ENCODE measurements at regions not wholly inside any gene's neighbourhood (a gene's known extent, or its start where the extent isn't known, plus 50 kb on each side); places are given as distances from the start of the nearest gene placed in this dataset.

GRCh38 chr6:95420792-95421191 lies 156.5 kb upstream of the MANEA start:
- H3K27ac ChIP-seq (ENCODE audit: low read depth): no peak overlapping the region
- TF ChIP-seq EZH2 (IDR thresholded peaks at IDR 0.05; ENCODE audit: low read depth, unreplicated experiment) (no peak), CREB1 (CRISPR knock-in tag; IDR thresholded peaks at IDR 0.05; ENCODE audit: low read depth) (no peak), NANOG (IDR thresholded peaks at IDR 0.05; ENCODE audit: borderline replicate concordance) (no peak), STAT1 (IDR thresholded peaks at IDR 0.05; ENCODE audit: unreplicated experiment) (no peak), JUNB (IDR thresholded peaks at IDR 0.05; ENCODE audit: unreplicated experiment) (no peak), ZNF114 (CRISPR knock-in tag; IDR thresholded peaks at IDR 0.05) (no peak), POLR2AphosphoS5 (IDR thresholded peaks at IDR 0.05; ENCODE audit: low read depth) (no peak)
- TF ChIP-seq, protein P1, sequence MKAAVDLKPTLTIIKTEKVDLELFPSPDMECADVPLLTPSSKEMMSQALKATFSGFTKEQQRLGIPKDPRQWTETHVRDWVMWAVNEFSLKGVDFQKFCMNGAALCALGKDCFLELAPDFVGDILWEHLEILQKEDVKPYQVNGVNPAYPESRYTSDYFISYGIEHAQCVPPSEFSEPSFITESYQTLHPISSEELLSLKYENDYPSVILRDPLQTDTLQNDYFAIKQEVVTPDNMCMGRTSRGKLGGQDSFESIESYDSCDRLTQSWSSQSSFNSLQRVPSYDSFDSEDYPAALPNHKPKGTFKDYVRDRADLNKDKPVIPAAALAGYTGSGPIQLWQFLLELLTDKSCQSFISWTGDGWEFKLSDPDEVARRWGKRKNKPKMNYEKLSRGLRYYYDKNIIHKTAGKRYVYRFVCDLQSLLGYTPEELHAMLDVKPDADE (IDR thresholded peaks at IDR 0.05): no peak
- no peak overlapping the region for H3K4me3 ChIP-seq
- H3K4me1 ChIP-seq (ENCODE audit: insufficient read depth): no peaks in the 10 kb centered on the region
- Mint-ChIP-seq H3K36me3 (ENCODE audit: low read depth) (peaks cover 20% of the 10 kb centered on the region), H3K27me3 (ENCODE audit: insufficient read depth, low read depth, poor library complexity) (no peaks in the 10 kb centered on the region), H3K4me3 (no peak overlapping the region), H3K9me3 (peaks cover 26% of the 10 kb centered on the region), H3K27ac (no peak overlapping the region), H3K4me1 (no peaks in the 10 kb centered on the region)
- H4K20me1 ChIP-seq (replicated peaks; ENCODE audit: insufficient read depth): no peaks in the 10 kb centered on the region
- no peak overlapping the region for H3K4me2 ChIP-seq
- no peaks in the 10 kb centered on the region for H3F3A ChIP-seq (replicated peaks; ENCODE audit: low read depth)
- ATAC-seq (no peak), DNase-seq (ENCODE audit: low spot score) (no peak)
- no peak overlapping the region for H2AFZ ChIP-seq
- no peaks in the 10 kb centered on the region for H3K27me3 ChIP-seq (ENCODE audit: insufficient read depth)
- H3K79me2 ChIP-seq (replicated peaks; ENCODE audit: insufficient read depth): no peaks in the 10 kb centered on the region
- no peaks in the 10 kb centered on the region for H3K9me2 ChIP-seq (ENCODE audit: insufficient read depth)
- peaks cover 14% of the 10 kb centered on the region for H3K36me3 ChIP-seq (ENCODE audit: insufficient read depth)

- H3K9me3 Mint-ChIP-seq: peaks cover 26% of the 10 kb centered on the region
- no peak for TF ChIP-seq POLR2AphosphoS5 (IDR thresholded peaks at IDR 0.05; ENCODE audit: low read depth)
- TF ChIP-seq, protein P2, sequence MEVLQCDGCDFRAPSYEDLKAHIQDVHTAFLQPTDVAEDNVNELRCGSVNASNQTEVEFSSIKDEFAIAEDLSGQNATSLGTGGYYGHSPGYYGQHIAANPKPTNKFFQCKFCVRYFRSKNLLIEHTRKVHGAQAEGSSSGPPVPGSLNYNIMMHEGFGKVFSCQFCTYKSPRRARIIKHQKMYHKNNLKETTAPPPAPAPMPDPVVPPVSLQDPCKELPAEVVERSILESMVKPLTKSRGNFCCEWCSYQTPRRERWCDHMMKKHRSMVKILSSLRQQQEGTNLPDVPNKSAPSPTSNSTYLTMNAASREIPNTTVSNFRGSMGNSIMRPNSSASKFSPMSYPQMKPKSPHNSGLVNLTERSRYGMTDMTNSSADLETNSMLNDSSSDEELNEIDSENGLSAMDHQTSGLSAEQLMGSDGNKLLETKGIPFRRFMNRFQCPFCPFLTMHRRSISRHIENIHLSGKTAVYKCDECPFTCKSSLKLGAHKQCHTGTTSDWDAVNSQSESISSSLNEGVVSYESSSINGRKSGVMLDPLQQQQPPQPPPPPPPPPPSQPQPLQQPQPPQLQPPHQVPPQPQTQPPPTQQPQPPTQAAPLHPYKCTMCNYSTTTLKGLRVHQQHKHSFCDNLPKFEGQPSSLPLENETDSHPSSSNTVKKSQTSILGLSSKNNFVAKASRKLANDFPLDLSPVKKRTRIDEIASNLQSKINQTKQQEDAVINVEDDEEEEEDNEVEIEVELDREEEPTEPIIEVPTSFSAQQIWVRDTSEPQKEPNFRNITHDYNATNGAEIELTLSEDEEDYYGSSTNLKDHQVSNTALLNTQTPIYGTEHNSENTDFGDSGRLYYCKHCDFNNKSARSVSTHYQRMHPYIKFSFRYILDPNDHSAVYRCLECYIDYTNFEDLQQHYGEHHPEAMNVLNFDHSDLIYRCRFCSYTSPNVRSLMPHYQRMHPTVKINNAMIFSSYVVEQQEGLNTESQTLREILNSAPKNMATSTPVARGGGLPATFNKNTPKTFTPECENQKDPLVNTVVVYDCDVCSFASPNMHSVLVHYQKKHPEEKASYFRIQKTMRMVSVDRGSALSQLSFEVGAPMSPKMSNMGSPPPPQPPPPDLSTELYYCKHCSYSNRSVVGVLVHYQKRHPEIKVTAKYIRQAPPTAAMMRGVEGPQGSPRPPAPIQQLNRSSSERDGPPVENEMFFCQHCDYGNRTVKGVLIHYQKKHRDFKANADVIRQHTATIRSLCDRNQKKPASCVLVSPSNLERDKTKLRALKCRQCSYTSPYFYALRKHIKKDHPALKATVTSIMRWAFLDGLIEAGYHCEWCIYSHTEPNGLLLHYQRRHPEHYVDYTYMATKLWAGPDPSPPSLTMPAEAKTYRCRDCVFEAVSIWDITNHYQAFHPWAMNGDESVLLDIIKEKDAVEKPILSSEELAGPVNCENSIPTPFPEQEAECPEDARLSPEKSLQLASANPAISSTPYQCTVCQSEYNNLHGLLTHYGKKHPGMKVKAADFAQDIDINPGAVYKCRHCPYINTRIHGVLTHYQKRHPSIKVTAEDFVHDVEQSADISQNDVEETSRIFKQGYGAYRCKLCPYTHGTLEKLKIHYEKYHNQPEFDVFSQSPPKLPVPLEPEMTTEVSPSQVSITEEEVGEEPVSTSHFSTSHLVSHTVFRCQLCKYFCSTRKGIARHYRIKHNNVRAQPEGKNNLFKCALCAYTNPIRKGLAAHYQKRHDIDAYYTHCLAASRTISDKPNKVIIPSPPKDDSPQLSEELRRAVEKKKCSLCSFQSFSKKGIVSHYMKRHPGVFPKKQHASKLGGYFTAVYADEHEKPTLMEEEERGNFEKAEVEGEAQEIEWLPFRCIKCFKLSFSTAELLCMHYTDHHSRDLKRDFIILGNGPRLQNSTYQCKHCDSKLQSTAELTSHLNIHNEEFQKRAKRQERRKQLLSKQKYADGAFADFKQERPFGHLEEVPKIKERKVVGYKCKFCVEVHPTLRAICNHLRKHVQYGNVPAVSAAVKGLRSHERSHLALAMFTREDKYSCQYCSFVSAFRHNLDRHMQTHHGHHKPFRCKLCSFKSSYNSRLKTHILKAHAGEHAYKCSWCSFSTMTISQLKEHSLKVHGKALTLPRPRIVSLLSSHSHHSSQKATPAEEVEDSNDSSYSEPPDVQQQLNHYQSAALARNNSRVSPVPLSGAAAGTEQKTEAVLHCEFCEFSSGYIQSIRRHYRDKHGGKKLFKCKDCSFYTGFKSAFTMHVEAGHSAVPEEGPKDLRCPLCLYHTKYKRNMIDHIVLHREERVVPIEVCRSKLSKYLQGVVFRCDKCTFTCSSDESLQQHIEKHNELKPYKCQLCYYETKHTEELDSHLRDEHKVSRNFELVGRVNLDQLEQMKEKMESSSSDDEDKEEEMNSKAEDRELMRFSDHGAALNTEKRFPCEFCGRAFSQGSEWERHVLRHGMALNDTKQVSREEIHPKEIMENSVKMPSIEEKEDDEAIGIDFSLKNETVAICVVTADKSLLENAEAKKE (CRISPR knock-in tag; IDR thresholded peaks at IDR 0.05): no peak
- no peak for TF ChIP-seq EZH2 (IDR thresholded peaks at IDR 0.05; ENCODE audit: low read depth, unreplicated experiment)
- TF ChIP-seq REST (IDR thresholded peaks at IDR 0.05; ENCODE audit: unreplicated experiment): no peak
- TF ChIP-seq, protein P1 (IDR thresholded peaks at IDR 0.05): no peak
- no peak for TF ChIP-seq STAT1 (IDR thresholded peaks at IDR 0.05; ENCODE audit: unreplicated experiment)
- no peak for TF ChIP-seq JUNB (IDR thresholded peaks at IDR 0.05; ENCODE audit: unreplicated experiment)
- no peak for TF ChIP-seq NANOG (IDR thresholded peaks at IDR 0.05; ENCODE audit: borderline replicate concordance)
Observed at GRCh38 chr6:95423331-95423730, 154.0 kb upstream of the MANEA start.

More at GRCh38 chr6:95423331-95423730, 154.0 kb upstream of the MANEA start:
- Mint-ChIP-seq H3K4me3 (no peak overlapping the region), H3K4me1 (no peaks in the 10 kb centered on the region), H3K36me3 (ENCODE audit: low read depth) (peaks cover 20% of the 10 kb centered on the region), H3K27me3 (ENCODE audit: insufficient read depth, low read depth, poor library complexity) (no peaks in the 10 kb centered on the region), H3K27ac (no peak overlapping the region)
- H3F3A ChIP-seq (replicated peaks; ENCODE audit: low read depth): no peaks in the 10 kb centered on the region
- ATAC-seq: no peak
- no peaks in the 10 kb centered on the region for H3K27me3 ChIP-seq (ENCODE audit: insufficient read depth)
- H3K79me2 ChIP-seq (replicated peaks; ENCODE audit: insufficient read depth): no peaks in the 10 kb centered on the region
- H3K9me2 ChIP-seq (ENCODE audit: insufficient read depth): no peaks in the 10 kb centered on the region
- no peak overlapping the region for H3K27ac ChIP-seq (ENCODE audit: low read depth)
- H3K4me3 ChIP-seq: no peak overlapping the region
- peaks cover 14% of the 10 kb centered on the region for H3K36me3 ChIP-seq (ENCODE audit: insufficient read depth)
- no peaks in the 10 kb centered on the region for H4K20me1 ChIP-seq (replicated peaks; ENCODE audit: insufficient read depth)
- no peak overlapping the region for H2AFZ ChIP-seq
- no peak overlapping the region for H3K4me2 ChIP-seq
- DNase-seq (ENCODE audit: low spot score): no peak
- no peaks in the 10 kb centered on the region for H3K4me1 ChIP-seq (ENCODE audit: insufficient read depth)

All from GM23338 (cell line).